ENCODE measurements at regions not wholly inside any gene's neighbourhood (a gene's known extent, or its start where the extent isn't known, plus 50 kb on each side); places are given as distances from the start of the nearest gene placed in this dataset.

DNA sequence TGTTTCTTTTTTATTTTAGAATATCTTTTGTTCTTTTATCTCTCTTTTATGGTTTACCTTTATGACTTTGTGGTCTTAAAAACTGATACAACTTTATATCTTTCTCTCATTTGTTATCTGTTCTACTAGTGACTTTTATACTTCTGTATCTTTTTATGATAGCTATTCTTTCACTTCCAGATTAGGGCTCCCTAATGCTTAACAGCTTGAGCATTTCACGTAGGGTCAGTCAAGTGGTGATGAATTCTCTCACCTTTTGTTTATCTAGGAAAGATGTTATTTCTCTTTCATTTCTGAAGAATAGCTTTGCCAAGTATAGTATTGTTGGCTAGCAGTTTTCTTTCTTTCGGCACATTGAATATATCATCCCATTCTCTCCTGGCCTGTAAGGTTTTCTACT, 123.6 kb downstream of the NUDT12 start:
- H3K27ac Mint-ChIP-seq (ENCODE audit: unreplicated experiment), result no peak overlapping the region
- intact Hi-C loops (cut with micrococcal nuclease; ENCODE audit: unreplicated experiment), result no loop called here
- no peaks in the 10 kb centered on the region for H3K27me3 ChIP-seq (replicated peaks; ENCODE audit: control insufficient read depth, insufficient read depth, low read length)
- H3K9me3 Mint-ChIP-seq (ENCODE audit: unreplicated experiment), result peaks cover 46% of the 10 kb centered on the region
- CTCF ChIA-PET, result no interaction called here
- no peaks in the 10 kb centered on the region for H3K4me1 ChIP-seq
- H3K9me3 ChIP-seq, result peaks cover 4% of the 10 kb centered on the region
- POLR2A ChIA-PET, result no interaction called here
- peaks cover 5% of the 10 kb centered on the region for H3K36me3 Mint-ChIP-seq (ENCODE audit: insufficient read depth, unreplicated experiment)
- no peak overlapping the region for H3K4me3 ChIP-seq (ENCODE audit: low read depth, low read length)
- BruUV-seq (replicated peaks), result no TSS peak
- peaks cover 7% of the 10 kb centered on the region for H3K4me1 Mint-ChIP-seq (ENCODE audit: low read depth, unreplicated experiment)
- TF ChIP-seq, protein P1, sequence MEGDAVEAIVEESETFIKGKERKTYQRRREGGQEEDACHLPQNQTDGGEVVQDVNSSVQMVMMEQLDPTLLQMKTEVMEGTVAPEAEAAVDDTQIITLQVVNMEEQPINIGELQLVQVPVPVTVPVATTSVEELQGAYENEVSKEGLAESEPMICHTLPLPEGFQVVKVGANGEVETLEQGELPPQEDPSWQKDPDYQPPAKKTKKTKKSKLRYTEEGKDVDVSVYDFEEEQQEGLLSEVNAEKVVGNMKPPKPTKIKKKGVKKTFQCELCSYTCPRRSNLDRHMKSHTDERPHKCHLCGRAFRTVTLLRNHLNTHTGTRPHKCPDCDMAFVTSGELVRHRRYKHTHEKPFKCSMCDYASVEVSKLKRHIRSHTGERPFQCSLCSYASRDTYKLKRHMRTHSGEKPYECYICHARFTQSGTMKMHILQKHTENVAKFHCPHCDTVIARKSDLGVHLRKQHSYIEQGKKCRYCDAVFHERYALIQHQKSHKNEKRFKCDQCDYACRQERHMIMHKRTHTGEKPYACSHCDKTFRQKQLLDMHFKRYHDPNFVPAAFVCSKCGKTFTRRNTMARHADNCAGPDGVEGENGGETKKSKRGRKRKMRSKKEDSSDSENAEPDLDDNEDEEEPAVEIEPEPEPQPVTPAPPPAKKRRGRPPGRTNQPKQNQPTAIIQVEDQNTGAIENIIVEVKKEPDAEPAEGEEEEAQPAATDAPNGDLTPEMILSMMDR (IDR thresholded peaks at IDR 0.05; ENCODE audit: insufficient read depth in 1 of 2, low read depth in 1 of 2, low read length in 1 of 2, severe bottlenecking in 1 of 2, unreplicated experiment in 1 of 2), result no peak
- no peaks in the 10 kb centered on the region for H3K27me3 Mint-ChIP-seq (ENCODE audit: insufficient read depth, unreplicated experiment)
- no peak for DNase-seq
- H3K4me3 Mint-ChIP-seq (ENCODE audit: unreplicated experiment), result no peak overlapping the region
- H3K36me3 ChIP-seq (ENCODE audit: control insufficient read depth, insufficient read depth, low read length), result no peaks in the 10 kb centered on the region

GRCh38 chr5:103436656-103437055, 125.9 kb downstream of the NUDT12 start:
- POLR2A ChIA-PET, result no interaction called here
- intact Hi-C loops (cut with micrococcal nuclease; ENCODE audit: unreplicated experiment), result no loop called here
- Mint-ChIP-seq H3K9me3 (ENCODE audit: unreplicated experiment) (peaks cover 46% of the 10 kb centered on the region), H3K4me3 (ENCODE audit: unreplicated experiment) (no peak overlapping the region), H3K36me3 (ENCODE audit: insufficient read depth, unreplicated experiment) (peaks cover 5% of the 10 kb centered on the region), H3K27me3 (ENCODE audit: insufficient read depth, unreplicated experiment) (no peaks in the 10 kb centered on the region), H3K27ac (ENCODE audit: unreplicated experiment) (no peak overlapping the region), H3K4me1 (ENCODE audit: low read depth, unreplicated experiment) (peaks cover 7% of the 10 kb centered on the region)
- Histone ChIP-seq H3K4me1 (no peaks in the 10 kb centered on the region), H3K36me3 (ENCODE audit: control insufficient read depth, insufficient read depth, low read length) (no peaks in the 10 kb centered on the region), H3K27me3 (replicated peaks; ENCODE audit: control insufficient read depth, insufficient read depth, low read length) (no peaks in the 10 kb centered on the region), H3K9me3 (peaks cover 4% of the 10 kb centered on the region), H3K4me3 (ENCODE audit: low read depth, low read length) (no peak overlapping the region)
- CTCF ChIA-PET, result no interaction called here
- BruUV-seq (replicated peaks), result no TSS peak
- TF ChIP-seq, protein P1 (IDR thresholded peaks at IDR 0.05; ENCODE audit: insufficient read depth in 1 of 2, low read depth in 1 of 2, low read length in 1 of 2, severe bottlenecking in 1 of 2, unreplicated experiment in 1 of 2), result no peak
- DNase-seq, result no peak

DNA sequence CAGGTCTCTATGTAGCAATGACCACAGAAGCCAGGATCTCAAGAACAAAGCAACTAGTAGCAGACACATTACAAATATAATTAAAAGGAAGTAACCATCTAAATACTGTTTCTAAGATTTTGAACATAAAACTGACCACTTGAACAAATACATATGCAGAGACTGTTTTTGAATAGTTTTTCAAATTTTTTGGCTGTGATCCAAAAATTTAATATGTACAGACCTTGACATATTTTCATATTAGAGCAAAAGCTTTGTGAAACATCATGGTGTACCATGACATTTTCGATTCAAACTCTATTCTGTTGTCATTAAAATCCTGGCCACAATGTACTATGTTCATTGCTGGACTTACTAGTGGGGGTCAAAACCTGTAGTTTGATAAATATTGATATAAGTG, 126.5 kb downstream of the NUDT12 start:
- no peak overlapping the region for H3K27ac Mint-ChIP-seq (ENCODE audit: unreplicated experiment)
- Histone ChIP-seq H3K9me3 (peaks cover 4% of the 10 kb centered on the region), H3K36me3 (ENCODE audit: control insufficient read depth, insufficient read depth, low read length) (no peaks in the 10 kb centered on the region), H3K27me3 (replicated peaks; ENCODE audit: control insufficient read depth, insufficient read depth, low read length) (no peaks in the 10 kb centered on the region), H3K4me1 (no peaks in the 10 kb centered on the region), H3K4me3 (ENCODE audit: low read depth, low read length) (no peak overlapping the region)
- H3K4me3 Mint-ChIP-seq (ENCODE audit: unreplicated experiment), result no peak overlapping the region
- H3K4me1 Mint-ChIP-seq (ENCODE audit: low read depth, unreplicated experiment), result peaks cover 7% of the 10 kb centered on the region
- H3K36me3 Mint-ChIP-seq (ENCODE audit: insufficient read depth, unreplicated experiment), result peaks cover 5% of the 10 kb centered on the region
- ChIA-PET POLR2A (no interaction called here), CTCF (no interaction called here)
- DNase-seq, result no peak
- BruUV-seq (replicated peaks), result no TSS peak
- no peaks in the 10 kb centered on the region for H3K27me3 Mint-ChIP-seq (ENCODE audit: insufficient read depth, unreplicated experiment)
- peaks cover 44% of the 10 kb centered on the region for H3K9me3 Mint-ChIP-seq (ENCODE audit: unreplicated experiment)
- intact Hi-C loops (cut with micrococcal nuclease; ENCODE audit: unreplicated experiment), result no loop called here
- TF ChIP-seq, protein P1 (IDR thresholded peaks at IDR 0.05; ENCODE audit: insufficient read depth in 1 of 2, low read depth in 1 of 2, low read length in 1 of 2, severe bottlenecking in 1 of 2, unreplicated experiment in 1 of 2), result no peak

All from Caco-2 (cell line).